ENCODE measurements at regions not wholly inside any gene's neighbourhood (a gene's known extent, or its start where the extent isn't known, plus 50 kb on each side); places are given as distances from the start of the nearest gene placed in this dataset.
"Not testable (repeated sequence)": the region's sequence is repeated elsewhere in the genome, so short reads cannot be mapped to it uniquely, and the experiment has no call there.

- DNase-seq: no peak
- peaks cover 0 to 12% of the 10 kb centered on the region in 2 donors for H3K9me3 ChIP-seq
- TF ChIP-seq CTCF (IDR thresholded peaks at IDR 0.05) (no peak), POLR2A (IDR thresholded peaks at IDR 0.05) (no peak), EP300 (IDR thresholded peaks at IDR 0.05) (no peak)
- no peak overlapping the region for H3K4me3 ChIP-seq
- H3K27ac ChIP-seq: no peak overlapping the region
- no peaks in the 10 kb centered on the region for H3K27me3 ChIP-seq
- WGBS, 3 donors: 67 to 75% (median 72%) methylated on average over 2 of the region's 2 CpGs
- no peaks in the 10 kb centered on the region for H3K4me1 ChIP-seq (ENCODE audit: insufficient read depth)
- intact Hi-C loops (cut with DNase I): no loop called here
- no peaks in the 10 kb centered on the region for H3K36me3 ChIP-seq
Observed at GRCh38 chr12:25710128-25710527, 157.0 kb upstream of the LMNTD1 start.

GRCh38 chr12:25710938-25711605, 158.0 kb upstream of the LMNTD1 start:
- H3K4me3 ChIP-seq; intact Hi-C loops (cut with DNase I); H3K36me3 ChIP-seq; H3K27ac ChIP-seq; H3K27me3 ChIP-seq; H3K4me1 ChIP-seq (ENCODE audit: insufficient read depth); DNase-seq: not testable (repeated sequence)
- WGBS, 3 donors: 95 to 99% (median 98%) methylated on average over 3 of the region's 3 CpGs
- H3K9me3 ChIP-seq: peaks cover 0 to 12% of the 10 kb centered on the region in 2 donors

- TF ChIP-seq CTCF (IDR thresholded peaks at IDR 0.05) (no peak), POLR2A (IDR thresholded peaks at IDR 0.05) (no peak), EP300 (IDR thresholded peaks at IDR 0.05) (no peak)
- no peak for DNase-seq
- H3K4me3 ChIP-seq: no peak overlapping the region
- H3K27me3 ChIP-seq: no peaks in the 10 kb centered on the region
- H3K36me3 ChIP-seq: no peaks in the 10 kb centered on the region
- H3K4me1 ChIP-seq (ENCODE audit: insufficient read depth): no peaks in the 10 kb centered on the region
- H3K9me3 ChIP-seq: peaks cover 0 to 10% of the 10 kb centered on the region in 2 donors
- intact Hi-C loops (cut with DNase I): no loop called here
- WGBS, 3 donors: 87 to 92% (median 91%) methylated on average over 8 of the region's 8 CpGs
- H3K27ac ChIP-seq: no peak overlapping the region
Observed at GRCh38 chr12:25712169-25712568, 159.1 kb upstream of the LMNTD1 start.

GRCh38 chr12:25713264-25713663, 160.2 kb upstream of the LMNTD1 start:
- 92 to 97% (median 94%) methylated on average over 4 of the region's 4 CpGs for WGBS, 3 donors
- H3K27me3 ChIP-seq: no peaks in the 10 kb centered on the region
- H3K4me1 ChIP-seq (ENCODE audit: insufficient read depth): no peaks in the 10 kb centered on the region
- H3K36me3 ChIP-seq: no peaks in the 10 kb centered on the region
- intact Hi-C loops (cut with DNase I): no loop called here
- no peak for TF ChIP-seq POLR2A (IDR thresholded peaks at IDR 0.05)
- no peak for TF ChIP-seq CTCF (IDR thresholded peaks at IDR 0.05)
- no peak for TF ChIP-seq EP300 (IDR thresholded peaks at IDR 0.05)
- no peak overlapping the region for H3K4me3 ChIP-seq
- H3K9me3 ChIP-seq: peaks cover 0 to 6% of the 10 kb centered on the region in 2 donors
- DNase-seq: no peak
- no peak overlapping the region for H3K27ac ChIP-seq

- Histone ChIP-seq H3K9me3 (peaks cover 0 to 6% of the 10 kb centered on the region in 2 donors), H3K27ac (no peak overlapping the region), H3K36me3 (no peaks in the 10 kb centered on the region), H3K4me1 (ENCODE audit: insufficient read depth) (no peaks in the 10 kb centered on the region), H3K4me3 (no peak overlapping the region), H3K27me3 (no peaks in the 10 kb centered on the region)
- WGBS, 3 donors: 84 to 87% (median 84%) methylated on average over 6 of the region's 6 CpGs
- no peak for DNase-seq
- intact Hi-C loops (cut with DNase I): no loop called here
- no peak for TF ChIP-seq POLR2A (IDR thresholded peaks at IDR 0.05)
- no peak for TF ChIP-seq CTCF (IDR thresholded peaks at IDR 0.05)
- no peak for TF ChIP-seq EP300 (IDR thresholded peaks at IDR 0.05)
Observed at GRCh38 chr12:25714198-25714984, 161.3 kb upstream of the LMNTD1 start.
